ENCODE measurements at regions not wholly inside any gene's neighbourhood (a gene's known extent, or its start where the extent isn't known, plus 50 kb on each side); places are given as distances from the start of the nearest gene placed in this dataset.

DNA sequence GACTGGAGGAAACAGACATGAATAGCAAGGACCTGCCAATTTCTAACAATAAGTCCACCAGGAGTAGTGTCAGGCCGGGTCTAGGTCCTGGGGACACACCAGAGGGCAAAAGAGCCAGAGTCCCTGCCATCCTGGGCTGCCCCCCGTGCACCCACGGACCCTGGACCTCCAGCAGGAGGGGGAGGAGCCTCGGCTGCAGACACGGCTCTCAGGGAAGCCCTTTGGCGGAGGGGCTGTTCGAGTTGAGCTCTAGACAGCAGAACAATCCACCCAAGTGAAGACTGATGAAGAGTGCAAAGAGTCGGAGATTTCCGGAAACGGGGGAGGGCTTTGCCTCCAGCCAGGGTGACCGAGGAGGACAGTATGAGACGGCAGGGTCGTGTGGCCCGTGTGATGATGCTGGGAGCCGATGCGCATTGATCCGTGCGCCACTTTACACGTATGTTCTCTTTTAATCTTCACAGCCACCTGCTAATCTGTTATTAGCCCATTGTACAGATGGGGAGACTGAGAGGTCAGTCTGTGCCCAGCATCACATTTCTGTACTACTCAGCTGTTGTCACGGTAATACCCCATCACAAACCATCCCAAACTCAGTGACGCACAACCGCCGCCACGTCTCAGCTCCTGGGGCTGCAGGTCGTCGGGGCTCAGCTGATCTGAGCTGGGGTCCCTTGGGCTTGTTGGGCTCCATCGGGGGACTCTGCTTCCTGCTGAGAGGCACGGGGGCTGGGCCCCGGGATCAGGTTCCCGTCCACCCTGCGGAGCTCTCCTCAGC is 502.0 kb downstream of the PREX1 start:
- Histone ChIP-seq H3K27me3 (ENCODE audit: control insufficient read depth, insufficient read depth, low read length) (no peaks in the 10 kb centered on the region), H3K9ac (ENCODE audit: low read length) (no peak overlapping the region), H3K36me3 (ENCODE audit: control insufficient read depth, insufficient read depth, low read length) (no peaks in the 10 kb centered on the region), H3K9me3 (ENCODE audit: control insufficient read depth, insufficient read depth, low read depth, low read length) (no peaks in the 10 kb centered on the region), H3K27ac (ENCODE audit: low read depth, low read length) (no peak overlapping the region), H3K4me3 (ENCODE audit: low read depth, low read length) (no peak overlapping the region), H3K4me1 (ENCODE audit: control insufficient read depth, insufficient read depth, low read length) (peaks cover 16% of the 10 kb centered on the region)

DNA sequence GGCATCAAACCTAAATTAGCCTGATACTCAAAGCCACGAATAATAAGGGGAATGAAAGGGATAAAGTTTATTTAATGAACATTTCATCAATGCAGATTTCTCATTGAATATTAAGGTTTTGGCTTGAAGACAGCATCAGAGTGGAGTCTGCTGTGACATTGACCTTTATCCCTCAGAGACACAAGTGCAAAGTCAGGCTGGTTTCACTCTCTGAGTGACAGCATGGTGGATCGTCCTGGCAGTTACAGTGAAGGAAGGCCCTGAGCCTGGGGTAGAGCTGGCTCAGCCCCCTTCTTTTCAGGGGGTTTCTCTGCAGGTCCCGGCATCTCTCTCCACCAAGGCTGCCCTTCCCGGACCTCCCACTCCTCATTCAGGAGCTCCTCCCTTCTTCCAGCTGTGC is 503.1 kb downstream of the PREX1 start:
- H3K27me3 ChIP-seq (ENCODE audit: control insufficient read depth, insufficient read depth, low read length) = no peaks in the 10 kb centered on the region
- H3K36me3 ChIP-seq (ENCODE audit: control insufficient read depth, insufficient read depth, low read length) = no peaks in the 10 kb centered on the region
- H3K4me3 ChIP-seq (ENCODE audit: low read depth, low read length) = no peak overlapping the region
- no peak overlapping the region for H3K27ac ChIP-seq (ENCODE audit: low read depth, low read length)
- no peak overlapping the region for H3K9ac ChIP-seq (ENCODE audit: low read length)
- peaks cover 21% of the 10 kb centered on the region for H3K4me1 ChIP-seq (ENCODE audit: control insufficient read depth, insufficient read depth, low read length)
- no peaks in the 10 kb centered on the region for H3K9me3 ChIP-seq (ENCODE audit: control insufficient read depth, insufficient read depth, low read depth, low read length)

DNA sequence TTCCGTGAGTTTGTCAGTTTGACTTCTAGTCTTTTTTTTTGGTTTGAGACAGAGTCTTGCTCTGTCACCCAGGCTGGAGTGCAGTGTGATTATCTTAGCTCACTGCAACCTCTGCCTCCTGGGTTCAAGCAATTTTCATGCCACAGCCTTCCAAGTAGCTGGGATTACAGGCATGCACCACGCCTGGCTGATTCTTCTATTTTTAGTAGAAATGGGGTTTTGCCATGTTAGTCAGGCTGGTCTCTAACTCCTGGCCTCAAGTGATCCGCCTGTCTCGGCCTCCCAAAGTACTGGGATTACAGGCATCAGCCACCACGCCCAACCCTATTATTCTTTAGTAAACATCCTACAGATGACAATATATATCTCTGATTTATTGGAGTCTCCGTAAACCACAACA is 506.5 kb downstream of the PREX1 start:
- H3K9ac ChIP-seq (ENCODE audit: low read length) = no peak overlapping the region
- H3K36me3 ChIP-seq (ENCODE audit: control insufficient read depth, insufficient read depth, low read length) = no peaks in the 10 kb centered on the region
- no peak overlapping the region for H3K4me3 ChIP-seq (ENCODE audit: low read depth, low read length)
- H3K4me1 ChIP-seq (ENCODE audit: control insufficient read depth, insufficient read depth, low read length) = peaks cover 19% of the 10 kb centered on the region
- H3K27ac ChIP-seq (ENCODE audit: low read depth, low read length) = no peak overlapping the region
- H3K27me3 ChIP-seq (ENCODE audit: control insufficient read depth, insufficient read depth, low read length) = no peaks in the 10 kb centered on the region
- H3K9me3 ChIP-seq (ENCODE audit: control insufficient read depth, insufficient read depth, low read depth, low read length) = no peaks in the 10 kb centered on the region

DNA sequence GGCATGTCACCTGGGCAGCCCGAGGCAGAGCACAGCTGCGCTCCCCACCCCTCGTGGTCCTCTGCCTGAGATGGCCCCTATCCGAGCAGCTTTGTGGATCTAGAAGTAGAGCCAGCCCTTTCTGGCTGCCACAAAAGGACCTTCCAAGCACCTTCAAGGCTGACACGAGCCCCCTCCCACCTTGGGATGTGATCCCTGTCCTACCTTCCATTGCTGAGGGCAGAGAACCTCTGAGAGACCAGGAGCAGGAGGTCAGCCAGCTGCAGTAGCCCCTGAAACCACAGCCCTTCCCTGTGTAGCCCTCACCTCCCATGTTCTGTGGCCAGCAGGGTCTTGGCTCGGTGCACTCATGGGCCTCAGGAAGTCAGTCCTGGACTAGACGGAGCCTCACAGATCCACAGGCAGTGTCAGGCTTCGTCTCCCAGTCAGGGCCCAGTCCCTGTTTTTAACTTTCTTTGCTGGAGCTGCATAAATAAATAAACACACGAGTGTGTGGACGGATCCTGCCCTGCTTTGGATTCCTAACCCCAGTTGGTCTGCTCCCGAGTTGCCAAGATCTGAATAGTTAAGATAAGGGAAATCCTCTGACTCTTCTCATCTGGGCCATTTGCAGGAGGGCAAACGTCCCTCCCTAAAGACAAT is 507.7 kb downstream of the PREX1 start:
- H3K27ac ChIP-seq (ENCODE audit: low read depth, low read length) = no peak overlapping the region
- peak overlapping the region; percentile 13 for H3K9ac ChIP-seq (ENCODE audit: low read length)
- H3K27me3 ChIP-seq (ENCODE audit: control insufficient read depth, insufficient read depth, low read length) = no peaks in the 10 kb centered on the region
- H3K4me1 ChIP-seq (ENCODE audit: control insufficient read depth, insufficient read depth, low read length) = peaks cover 14% of the 10 kb centered on the region
- H3K36me3 ChIP-seq (ENCODE audit: control insufficient read depth, insufficient read depth, low read length) = no peaks in the 10 kb centered on the region
- no peak overlapping the region for H3K4me3 ChIP-seq (ENCODE audit: low read depth, low read length)
- no peaks in the 10 kb centered on the region for H3K9me3 ChIP-seq (ENCODE audit: control insufficient read depth, insufficient read depth, low read depth, low read length)

DNA sequence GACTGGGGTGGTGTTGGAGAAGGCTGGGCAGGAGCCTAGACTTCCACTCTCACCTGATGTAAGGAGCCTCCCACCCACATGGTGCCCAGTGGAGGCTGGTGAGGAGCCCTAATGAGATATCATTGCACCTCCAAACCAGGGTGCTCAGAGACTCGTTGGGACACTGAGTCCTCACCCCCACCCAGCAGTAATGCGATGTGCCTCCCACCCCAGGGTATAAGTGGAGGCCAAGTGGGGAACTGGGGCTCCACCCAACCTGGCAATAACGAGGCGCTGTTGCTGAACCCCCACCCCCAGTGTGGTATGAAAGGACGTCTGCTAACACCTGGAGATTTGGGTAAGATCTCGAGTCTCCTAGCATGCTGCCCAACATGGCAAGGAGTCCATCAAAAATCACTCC is 510.2 kb downstream of the PREX1 start:
- Histone ChIP-seq H3K4me3 (ENCODE audit: low read depth, low read length) (no peak overlapping the region), H3K27ac (ENCODE audit: low read depth, low read length) (no peak overlapping the region), H3K4me1 (ENCODE audit: control insufficient read depth, insufficient read depth, low read length) (peaks cover 14% of the 10 kb centered on the region), H3K9ac (ENCODE audit: low read length) (no peak overlapping the region), H3K9me3 (ENCODE audit: control insufficient read depth, insufficient read depth, low read depth, low read length) (no peaks in the 10 kb centered on the region), H3K36me3 (ENCODE audit: control insufficient read depth, insufficient read depth, low read length) (no peaks in the 10 kb centered on the region), H3K27me3 (ENCODE audit: control insufficient read depth, insufficient read depth, low read length) (no peaks in the 10 kb centered on the region)

DNA sequence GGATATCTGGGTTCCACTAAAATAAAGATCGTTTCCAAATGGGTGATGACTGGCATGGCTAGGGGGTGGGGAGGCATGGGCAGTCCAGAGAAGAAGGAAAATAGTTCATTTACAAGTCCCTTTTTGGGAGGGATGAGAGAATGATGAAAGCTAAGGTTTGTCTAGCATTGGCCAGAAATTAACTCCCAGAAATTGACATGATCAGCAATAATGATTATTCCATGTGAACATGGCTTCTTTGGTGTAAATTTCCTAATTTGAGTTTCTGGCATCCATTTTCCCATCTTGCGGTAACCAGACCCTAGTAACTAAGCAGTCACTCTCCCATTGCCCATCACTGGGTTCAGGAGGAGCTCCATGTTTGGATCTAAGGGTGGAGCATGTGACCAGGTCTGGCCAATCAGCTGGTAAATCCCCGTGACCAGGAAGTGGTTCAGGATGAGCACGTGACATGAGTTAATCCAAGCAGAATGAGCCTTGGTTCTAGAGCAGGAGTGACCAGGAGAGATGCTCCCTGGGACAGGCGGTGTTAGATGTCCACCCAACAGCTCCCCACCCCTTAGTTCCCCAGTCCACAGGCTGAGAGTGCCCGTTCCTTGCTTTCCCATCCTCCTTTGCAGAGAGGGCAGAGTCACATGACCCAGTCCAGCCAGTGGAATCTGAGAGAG is 512.7 kb downstream of the PREX1 start:
- Histone ChIP-seq H3K4me1 (ENCODE audit: control insufficient read depth, insufficient read depth, low read length) (peaks cover 13% of the 10 kb centered on the region), H3K36me3 (ENCODE audit: control insufficient read depth, insufficient read depth, low read length) (no peaks in the 10 kb centered on the region), H3K9me3 (ENCODE audit: control insufficient read depth, insufficient read depth, low read depth, low read length) (no peaks in the 10 kb centered on the region), H3K4me3 (ENCODE audit: low read depth, low read length) (no peak overlapping the region), H3K9ac (ENCODE audit: low read length) (no peak overlapping the region), H3K27me3 (ENCODE audit: control insufficient read depth, insufficient read depth, low read length) (no peaks in the 10 kb centered on the region), H3K27ac (ENCODE audit: low read depth, low read length) (no peak overlapping the region)

DNA sequence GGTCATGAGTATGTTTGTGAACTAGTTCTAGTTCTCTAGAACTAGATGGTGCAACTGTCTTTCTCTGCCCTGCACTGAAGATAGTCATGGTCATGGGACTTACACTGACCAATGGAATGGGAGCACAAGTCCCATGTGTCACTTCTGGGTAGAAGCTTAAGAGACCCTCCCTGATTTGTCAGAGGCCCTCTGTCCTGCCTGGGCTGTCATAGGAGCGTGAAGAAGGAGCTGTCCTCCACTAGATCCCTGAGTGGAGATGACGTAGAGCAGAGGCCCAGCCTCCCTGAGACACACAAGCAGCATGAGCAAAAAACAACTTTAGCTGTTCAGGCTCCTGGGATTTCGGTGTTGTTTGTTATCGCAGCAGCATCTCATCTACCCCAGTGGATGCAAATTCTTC is 514.5 kb downstream of the PREX1 start:
- Histone ChIP-seq H3K4me1 (ENCODE audit: control insufficient read depth, insufficient read depth, low read length) (peaks cover 18% of the 10 kb centered on the region), H3K9me3 (ENCODE audit: control insufficient read depth, insufficient read depth, low read depth, low read length) (no peaks in the 10 kb centered on the region), H3K27ac (ENCODE audit: low read depth, low read length) (no peak overlapping the region), H3K9ac (ENCODE audit: low read length) (no peak overlapping the region), H3K36me3 (ENCODE audit: control insufficient read depth, insufficient read depth, low read length) (no peaks in the 10 kb centered on the region), H3K4me3 (ENCODE audit: low read depth, low read length) (no peak overlapping the region), H3K27me3 (ENCODE audit: control insufficient read depth, insufficient read depth, low read length) (no peaks in the 10 kb centered on the region)

DNA sequence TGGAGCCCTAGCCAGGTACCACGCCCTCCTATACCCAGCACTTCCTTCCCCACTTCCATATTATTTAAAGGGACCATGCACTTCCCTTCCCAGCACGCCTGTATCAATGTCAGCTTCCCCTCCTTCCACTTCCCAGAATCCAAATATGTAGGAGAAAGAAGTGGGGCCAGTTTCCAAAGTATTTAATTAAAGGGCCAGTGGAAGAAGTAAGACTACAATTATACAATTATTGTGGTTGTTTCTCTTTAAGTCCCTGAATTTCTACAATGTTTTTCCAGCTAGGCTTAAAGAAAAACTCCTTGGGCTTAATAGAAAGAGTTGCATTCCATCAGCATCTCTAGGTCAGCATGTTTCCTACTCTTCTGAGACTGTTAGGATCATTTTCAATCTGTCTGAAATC is 515.8 kb downstream of the PREX1 start:
- Histone ChIP-seq H3K27ac (ENCODE audit: low read depth, low read length) (no peak overlapping the region), H3K4me1 (ENCODE audit: control insufficient read depth, insufficient read depth, low read length) (peaks cover 18% of the 10 kb centered on the region), H3K4me3 (ENCODE audit: low read depth, low read length) (no peak overlapping the region), H3K27me3 (ENCODE audit: control insufficient read depth, insufficient read depth, low read length) (no peaks in the 10 kb centered on the region), H3K36me3 (ENCODE audit: control insufficient read depth, insufficient read depth, low read length) (no peaks in the 10 kb centered on the region), H3K9me3 (ENCODE audit: control insufficient read depth, insufficient read depth, low read depth, low read length) (no peaks in the 10 kb centered on the region), H3K9ac (ENCODE audit: low read length) (no peak overlapping the region)

DNA sequence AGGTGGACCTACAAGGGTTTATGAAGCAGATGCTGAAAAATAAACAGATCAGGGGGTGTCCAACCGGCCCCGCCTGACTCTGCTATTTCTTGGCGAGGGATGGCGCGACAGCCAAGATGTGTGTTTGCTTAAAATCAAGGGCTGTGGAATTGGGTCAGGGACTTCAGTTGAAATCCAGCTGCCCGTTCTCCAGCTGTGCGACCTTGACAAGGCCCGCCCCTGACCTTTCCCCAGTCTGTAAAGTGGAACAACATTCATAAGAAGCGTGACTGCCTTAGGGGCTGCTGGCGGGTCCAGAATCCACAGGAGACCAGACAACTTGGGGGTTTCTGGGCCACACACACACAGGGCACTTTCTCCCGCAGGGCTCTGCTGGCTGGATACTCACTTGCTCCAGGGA is 517.5 kb downstream of the PREX1 start:
- no peaks in the 10 kb centered on the region for H3K9me3 ChIP-seq (ENCODE audit: control insufficient read depth, insufficient read depth, low read depth, low read length)
- no peak overlapping the region for H3K27ac ChIP-seq (ENCODE audit: low read depth, low read length)
- H3K9ac ChIP-seq (ENCODE audit: low read length) = no peak overlapping the region
- H3K4me3 ChIP-seq (ENCODE audit: low read depth, low read length) = no peak overlapping the region
- peaks cover 13% of the 10 kb centered on the region; the same call in 1 of the 2 replicates for H3K4me1 ChIP-seq (ENCODE audit: control insufficient read depth, insufficient read depth, low read length)
- no peaks in the 10 kb centered on the region for H3K36me3 ChIP-seq (ENCODE audit: control insufficient read depth, insufficient read depth, low read length)
- H3K27me3 ChIP-seq (ENCODE audit: control insufficient read depth, insufficient read depth, low read length) = no peaks in the 10 kb centered on the region

DNA sequence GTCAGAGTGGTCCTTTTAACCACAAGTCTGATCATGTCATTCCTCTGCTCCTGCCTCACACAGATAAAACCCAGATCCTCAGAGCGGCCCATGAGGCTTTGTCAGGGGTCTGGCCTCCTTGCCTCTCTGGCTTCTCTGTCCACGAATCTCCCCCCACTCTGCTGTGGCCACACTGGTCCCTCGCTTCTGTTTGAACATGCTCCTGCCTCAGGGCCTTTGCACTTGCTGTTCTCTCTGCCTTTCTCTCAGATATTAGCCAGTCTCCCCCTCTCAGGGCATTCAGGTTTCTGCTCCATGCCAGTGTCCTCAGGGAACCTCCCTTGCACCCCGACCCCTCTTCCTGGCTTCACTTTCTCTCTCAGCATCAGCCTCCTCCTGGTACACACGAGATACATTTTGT is 518.5 kb downstream of the PREX1 start:
- peaks cover 13% of the 10 kb centered on the region; the same call in 1 of the 2 replicates for H3K4me1 ChIP-seq (ENCODE audit: control insufficient read depth, insufficient read depth, low read length)
- no peaks in the 10 kb centered on the region for H3K36me3 ChIP-seq (ENCODE audit: control insufficient read depth, insufficient read depth, low read length)
- no peak overlapping the region for H3K9ac ChIP-seq (ENCODE audit: low read length)
- H3K27me3 ChIP-seq (ENCODE audit: control insufficient read depth, insufficient read depth, low read length) = no peaks in the 10 kb centered on the region
- no peak overlapping the region for H3K4me3 ChIP-seq (ENCODE audit: low read depth, low read length)
- H3K9me3 ChIP-seq (ENCODE audit: control insufficient read depth, insufficient read depth, low read depth, low read length) = no peaks in the 10 kb centered on the region
- H3K27ac ChIP-seq (ENCODE audit: low read depth, low read length) = no peak overlapping the region

DNA sequence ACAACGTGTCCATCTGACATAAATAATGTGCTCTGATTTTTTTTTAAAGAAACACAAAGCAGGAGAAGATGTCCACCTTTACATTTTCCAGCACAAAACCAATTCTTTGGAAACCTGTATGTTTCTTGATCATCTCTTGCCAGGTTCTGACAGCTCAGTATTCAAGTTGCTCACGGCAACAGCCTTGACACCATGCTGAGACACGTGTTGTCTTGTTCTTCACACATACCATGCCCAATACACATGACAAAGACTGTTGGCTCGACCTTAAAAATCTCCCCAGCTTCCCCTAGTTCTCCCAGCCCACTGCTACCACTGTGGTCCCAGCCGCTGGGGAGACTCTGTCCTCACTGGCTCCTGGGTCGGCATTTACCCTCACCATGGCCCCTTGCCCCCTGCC is 518.9 kb downstream of the PREX1 start:
- Histone ChIP-seq H3K9ac (ENCODE audit: low read length) (no peak overlapping the region), H3K4me1 (ENCODE audit: control insufficient read depth, insufficient read depth, low read length) (peaks cover 13% of the 10 kb centered on the region; the same call in 1 of the 2 replicates), H3K9me3 (ENCODE audit: control insufficient read depth, insufficient read depth, low read depth, low read length) (no peaks in the 10 kb centered on the region), H3K27ac (ENCODE audit: low read depth, low read length) (no peak overlapping the region), H3K4me3 (ENCODE audit: low read depth, low read length) (no peak overlapping the region), H3K27me3 (ENCODE audit: control insufficient read depth, insufficient read depth, low read length) (no peaks in the 10 kb centered on the region), H3K36me3 (ENCODE audit: control insufficient read depth, insufficient read depth, low read length) (no peaks in the 10 kb centered on the region)
